Glomerular endothelial cell (primary cell): ENCODE measurements at regions not wholly inside any gene's neighbourhood (a gene's known extent, or its start where the extent isn't known, plus 50 kb on each side); places are given as distances from the start of the nearest gene placed in this dataset.

Experiments used
- DNase-seq: peaks from one replicate; pipeline ENCODE4 v3.0.0-alpha.2; 2011; ENCODE audit warnings: low read depth, low spot score; ENCODE audit errors: extremely low read depth

GRCh38 chr9:78490231-78490630 lies 193.3 kb downstream of the PSAT1 start:
- no peak for DNase-seq

DNA sequence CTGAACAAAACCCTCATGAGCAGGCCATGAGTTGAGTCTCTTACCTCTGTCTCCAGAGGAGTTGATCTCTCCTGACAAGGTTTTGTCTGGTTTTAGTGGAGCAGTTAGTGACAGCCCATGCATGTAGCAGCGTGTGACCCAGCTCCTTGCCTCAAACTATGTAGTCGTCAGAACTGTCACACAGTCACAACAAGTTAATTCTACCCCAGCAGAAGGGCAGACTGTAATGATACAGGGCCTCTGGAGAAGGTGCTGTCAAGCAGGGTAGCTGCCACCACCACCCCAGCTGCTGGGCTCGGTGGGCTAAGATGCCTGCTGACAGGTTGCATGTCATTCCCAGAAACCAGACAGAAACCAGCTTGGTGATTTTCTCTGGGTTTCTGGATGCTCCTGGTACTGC lies 194.5 kb downstream of the PSAT1 start:
- DNase-seq, result no peak

DNA sequence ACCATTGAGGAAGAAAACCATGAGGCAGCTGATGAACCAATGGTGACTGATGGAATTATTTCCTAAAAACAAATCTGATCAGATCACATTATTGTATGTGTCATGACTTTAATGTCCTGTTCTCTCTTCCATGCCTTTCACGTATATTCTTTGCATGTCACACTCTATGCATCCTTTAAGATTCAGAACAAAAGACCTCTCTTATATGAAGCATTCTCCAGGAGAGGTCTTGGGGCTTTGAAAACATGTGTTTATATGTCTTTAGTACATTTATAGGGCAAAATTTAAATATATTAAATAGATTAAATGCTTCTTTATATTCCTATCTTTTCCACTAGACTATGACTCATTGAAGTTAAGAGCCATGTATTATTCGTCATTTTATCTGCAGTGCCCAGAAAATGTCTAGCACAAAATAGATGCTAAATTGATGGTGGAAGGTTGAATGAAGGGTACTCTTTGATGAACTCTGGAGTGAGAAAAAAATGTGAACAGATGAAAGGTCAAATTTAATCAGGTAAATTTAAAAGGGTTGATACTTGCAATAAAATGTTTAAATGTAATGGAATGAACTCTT lies 196.3 kb downstream of the PSAT1 start:
- DNase-seq, result no peak

DNA sequence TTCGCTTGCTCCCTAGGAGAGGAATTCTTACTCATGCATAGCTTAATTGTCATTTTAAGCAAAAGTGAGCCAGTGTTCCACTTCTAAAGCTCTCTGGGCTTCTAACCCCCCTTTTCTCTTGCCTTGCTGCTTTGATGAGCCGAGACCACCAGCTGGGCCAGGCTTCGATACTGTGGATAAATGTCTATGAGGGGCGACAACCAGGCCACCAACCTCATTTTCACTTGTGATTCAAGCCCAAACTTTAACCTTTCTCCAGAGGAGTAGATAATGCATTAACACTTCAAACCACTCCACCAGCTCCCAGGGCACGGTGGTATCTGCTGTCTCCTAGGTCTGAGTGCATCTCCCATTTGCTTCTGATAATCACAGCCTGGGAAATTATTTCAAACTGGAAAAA lies 205.6 kb downstream of the PSAT1 start:
- DNase-seq, result no peak

GRCh38 chr9:78505546-78505945 lies 208.6 kb downstream of the PSAT1 start:
- no peak for DNase-seq

DNA sequence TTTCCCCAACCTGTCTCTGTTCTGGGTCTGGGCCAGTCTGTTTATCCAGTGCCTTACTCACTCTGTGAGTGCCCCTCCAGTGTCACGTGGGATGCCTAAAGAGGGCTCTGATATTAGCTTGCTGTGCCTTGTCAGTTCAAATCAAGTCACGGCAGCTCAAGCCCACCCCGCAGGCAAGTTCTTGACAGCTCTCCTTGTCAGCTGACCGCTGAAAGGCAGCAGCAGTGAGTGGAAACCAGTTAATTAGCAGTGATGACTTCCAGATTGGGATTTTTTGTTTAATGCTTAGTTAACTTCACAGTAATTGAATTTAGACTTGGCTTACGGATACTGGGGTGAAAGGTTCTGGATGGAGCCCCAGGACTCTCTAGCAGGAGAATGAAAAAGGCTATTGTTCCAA lies 210.1 kb downstream of the PSAT1 start:
- no peak for DNase-seq

DNA sequence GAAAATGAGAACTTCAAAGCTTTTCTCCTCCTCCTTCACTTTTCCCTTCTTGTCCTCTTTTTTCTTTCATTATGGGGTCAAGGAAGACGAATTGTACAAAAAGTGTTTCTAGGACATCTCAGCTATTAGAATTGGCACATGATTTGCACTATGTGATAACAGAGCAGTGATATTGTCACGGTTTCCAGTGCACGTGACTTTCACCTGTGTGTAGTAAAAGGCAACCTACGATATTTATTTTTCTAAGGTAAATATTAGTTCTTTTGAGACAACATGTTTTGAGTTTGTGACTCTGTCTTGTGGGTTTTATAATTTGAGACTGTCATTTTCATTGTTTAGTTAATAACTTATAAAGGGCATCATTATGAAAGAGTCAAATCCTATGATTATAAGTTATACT lies 213.1 kb downstream of the PSAT1 start:
- no peak for DNase-seq

DNA sequence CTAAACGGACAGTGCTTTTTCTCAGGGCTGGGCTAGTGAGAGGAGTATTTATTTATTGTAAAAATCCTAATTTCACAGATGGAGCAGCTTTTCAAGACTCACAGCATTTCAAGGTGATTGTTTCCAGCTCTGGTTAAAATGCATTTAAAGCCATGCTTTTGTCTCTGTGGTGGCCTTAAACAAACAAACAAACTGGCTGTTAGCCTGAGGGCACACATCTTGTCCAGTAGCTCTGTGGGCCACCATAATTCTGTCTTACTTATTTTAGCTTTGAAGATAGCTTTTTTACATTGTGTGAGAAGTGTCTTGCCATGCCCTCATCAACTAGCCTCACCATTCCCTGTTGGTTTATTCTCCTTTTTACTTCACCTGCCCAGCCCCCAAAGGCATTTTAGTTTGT lies 218.2 kb downstream of the PSAT1 start:
- DNase-seq, result no peak

DNA sequence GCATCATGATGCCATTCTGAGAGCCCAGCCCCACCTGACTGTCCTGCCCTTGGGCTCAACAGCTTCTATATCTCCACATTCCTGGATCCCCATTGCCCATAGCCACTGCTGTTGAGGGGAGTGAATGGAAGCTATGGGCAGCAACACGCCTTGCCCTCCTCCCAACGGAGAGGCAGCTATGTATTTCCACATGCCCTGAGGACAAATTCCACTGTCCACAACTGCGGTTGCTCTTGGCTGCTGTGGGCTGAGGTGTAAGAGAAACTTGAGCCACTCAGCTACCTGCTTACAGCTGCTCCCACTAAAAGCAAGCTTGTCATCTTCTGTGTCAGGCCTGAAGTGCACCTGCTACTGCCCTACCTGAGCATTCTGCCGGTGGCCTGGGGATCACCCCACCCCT lies 222.9 kb downstream of the PSAT1 start:
- no peak for DNase-seq

DNA sequence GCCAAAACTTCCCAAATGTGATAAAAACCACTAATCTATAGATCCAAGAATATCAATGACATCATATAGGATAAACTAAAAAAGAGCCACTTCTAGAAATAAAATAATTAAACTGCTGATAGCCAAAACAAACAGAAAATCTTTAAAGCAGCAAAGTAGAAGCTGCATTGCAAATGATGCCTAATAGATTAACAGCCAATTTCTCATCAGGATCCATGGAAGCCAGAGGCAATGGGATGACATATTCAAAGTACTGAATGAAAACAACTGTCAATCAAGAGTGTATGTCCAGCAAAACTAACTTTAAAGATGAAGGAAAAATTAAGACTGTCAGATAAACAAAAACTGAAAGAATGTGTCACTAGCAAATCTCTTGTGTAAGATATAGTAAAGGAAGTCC lies 224.8 kb downstream of the PSAT1 start:
- DNase-seq, result no peak

GRCh38 chr9:78525986-78526560 lies 229.1 kb downstream of the PSAT1 start:
- DNase-seq, result no peak

DNA sequence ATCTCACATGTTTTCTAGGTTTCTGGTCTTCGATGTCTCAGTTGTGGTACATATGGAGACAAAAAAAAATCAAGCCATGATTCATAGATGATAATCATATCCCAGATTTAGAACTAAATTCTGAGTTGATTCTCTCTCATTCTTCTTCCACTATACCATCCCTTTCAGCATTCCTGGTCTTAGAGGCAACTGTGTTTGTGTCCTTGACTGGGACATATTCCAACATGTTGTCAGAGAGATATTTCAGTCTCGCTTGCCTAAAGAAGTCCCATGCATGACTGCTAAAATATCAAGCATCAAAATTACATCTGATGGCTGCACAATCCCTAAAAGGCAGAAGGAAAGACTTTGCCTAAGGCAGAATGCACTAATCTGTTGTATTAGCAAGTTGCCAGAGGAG lies 236.6 kb downstream of the PSAT1 start:
- DNase-seq, result no peak

DNA sequence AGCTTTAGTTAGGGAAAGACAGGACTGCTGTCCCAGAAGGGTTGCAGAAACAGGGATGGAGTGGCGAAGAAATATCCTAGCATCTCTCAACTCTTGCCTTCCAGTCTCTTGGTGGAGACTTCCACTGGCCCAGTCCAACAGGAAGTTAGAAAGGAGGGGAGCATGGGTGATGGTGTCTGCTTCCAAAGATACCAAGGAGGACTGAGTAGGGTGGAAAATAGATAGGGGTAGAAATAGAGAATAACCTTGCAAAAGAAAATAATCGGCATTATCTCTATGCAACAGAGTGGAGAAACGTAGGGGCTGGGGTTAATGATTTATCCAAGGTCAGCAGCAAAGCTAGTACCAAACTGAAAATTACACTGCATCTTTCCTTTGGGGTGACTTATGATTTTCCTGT lies 242.3 kb downstream of the PSAT1 start:
- no peak for DNase-seq

GRCh38 chr9:78539904-78540303 lies 243.0 kb downstream of the PSAT1 start:
- DNase-seq, result no peak

GRCh38 chr9:78541868-78542443 lies 245.0 kb downstream of the PSAT1 start:
- DNase-seq, result no peak

GRCh38 chr9:78542491-78543181 lies 245.7 kb downstream of the PSAT1 start:
- no peak for DNase-seq

GRCh38 chr9:78543353-78543752 lies 246.4 kb downstream of the PSAT1 start:
- DNase-seq, result no peak

DNA sequence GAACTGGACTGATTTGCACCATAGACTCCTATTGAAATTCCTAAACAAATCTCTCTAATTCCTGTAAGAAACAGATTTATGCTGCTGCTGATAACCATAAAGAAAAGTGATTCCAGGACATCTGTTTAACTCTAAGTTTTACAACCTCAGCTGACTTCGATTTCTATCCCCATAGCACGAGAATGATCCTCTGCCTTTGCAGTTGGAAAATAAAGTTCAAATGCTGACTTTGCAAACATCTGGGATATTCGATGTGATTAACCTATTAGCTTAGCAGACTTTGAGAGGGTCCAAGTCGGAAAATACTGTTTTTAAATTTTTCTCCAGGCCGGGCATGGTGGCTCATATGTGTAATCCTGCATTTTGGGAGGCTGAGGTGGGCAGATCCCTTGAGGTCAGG lies 247.3 kb downstream of the PSAT1 start:
- no peak for DNase-seq

GRCh38 chr9:78547831-78548230 lies 250.9 kb downstream of the PSAT1 start:
- no peak for DNase-seq

GRCh38 chr9:78548670-78549069 lies 251.7 kb downstream of the PSAT1 start:
- DNase-seq, result no peak

DNA sequence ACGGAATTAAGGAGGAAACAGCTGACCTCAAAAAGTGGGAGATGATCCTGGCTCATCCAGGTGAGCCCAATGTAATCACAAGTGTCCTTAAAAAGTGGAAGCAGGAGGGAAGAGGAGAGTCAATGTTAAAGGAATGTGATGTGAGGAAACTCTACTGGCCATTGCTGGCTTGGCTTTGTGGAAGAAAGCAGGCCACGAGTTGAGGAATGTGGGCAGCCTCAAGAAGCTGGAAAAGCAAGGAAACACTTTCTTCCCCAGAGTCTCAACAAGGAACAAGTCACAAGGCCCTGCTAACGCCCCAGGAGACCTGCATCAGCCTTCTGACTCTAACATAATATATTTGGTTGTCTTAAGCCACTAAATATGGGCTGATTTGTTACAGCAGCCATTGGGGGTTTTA lies 252.8 kb downstream of the PSAT1 start:
- DNase-seq, result no peak

GRCh38 chr9:78552802-78553201 lies 255.9 kb downstream of the PSAT1 start:
- no peak for DNase-seq
